ENCODE measurements at regions not wholly inside any gene's neighbourhood (a gene's known extent, or its start where the extent isn't known, plus 50 kb on each side); places are given as distances from the start of the nearest gene placed in this dataset.

DNA sequence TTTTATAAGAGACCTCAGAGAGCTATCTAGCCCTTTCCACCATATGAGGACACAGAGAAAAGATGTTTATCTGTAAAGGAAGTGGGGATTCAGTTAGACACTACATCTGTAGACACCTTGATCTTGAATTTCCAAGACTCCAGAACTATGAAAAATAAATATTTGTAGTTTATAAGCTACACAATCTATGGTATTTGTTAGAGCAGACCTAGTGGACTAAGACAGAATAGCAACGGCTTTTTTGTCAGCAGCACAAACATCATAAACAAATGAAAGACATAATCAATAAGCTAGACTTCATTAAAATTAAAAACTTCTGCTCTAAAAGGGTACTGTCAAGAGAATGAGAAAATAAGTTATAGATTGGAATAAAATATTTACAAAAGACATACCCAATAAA, 810.1 kb downstream of the FSCB start:
- H3K4me3 ChIP-seq (ENCODE audit: control extremely low read depth in 1 of 5, extremely low read depth in 1 of 5, insufficient read depth in 1 of 5, low read depth in 2 of 5, low read length in 4 of 5), result no peak overlapping the region
- intact Hi-C loops (cut with micrococcal nuclease), result no loop called here
- no peaks in the 10 kb centered on the region for H4K20me1 ChIP-seq (ENCODE audit: control insufficient read depth, insufficient read depth, low read length, poor library complexity, severe bottlenecking)
- TF ChIP-seq, protein P1, sequence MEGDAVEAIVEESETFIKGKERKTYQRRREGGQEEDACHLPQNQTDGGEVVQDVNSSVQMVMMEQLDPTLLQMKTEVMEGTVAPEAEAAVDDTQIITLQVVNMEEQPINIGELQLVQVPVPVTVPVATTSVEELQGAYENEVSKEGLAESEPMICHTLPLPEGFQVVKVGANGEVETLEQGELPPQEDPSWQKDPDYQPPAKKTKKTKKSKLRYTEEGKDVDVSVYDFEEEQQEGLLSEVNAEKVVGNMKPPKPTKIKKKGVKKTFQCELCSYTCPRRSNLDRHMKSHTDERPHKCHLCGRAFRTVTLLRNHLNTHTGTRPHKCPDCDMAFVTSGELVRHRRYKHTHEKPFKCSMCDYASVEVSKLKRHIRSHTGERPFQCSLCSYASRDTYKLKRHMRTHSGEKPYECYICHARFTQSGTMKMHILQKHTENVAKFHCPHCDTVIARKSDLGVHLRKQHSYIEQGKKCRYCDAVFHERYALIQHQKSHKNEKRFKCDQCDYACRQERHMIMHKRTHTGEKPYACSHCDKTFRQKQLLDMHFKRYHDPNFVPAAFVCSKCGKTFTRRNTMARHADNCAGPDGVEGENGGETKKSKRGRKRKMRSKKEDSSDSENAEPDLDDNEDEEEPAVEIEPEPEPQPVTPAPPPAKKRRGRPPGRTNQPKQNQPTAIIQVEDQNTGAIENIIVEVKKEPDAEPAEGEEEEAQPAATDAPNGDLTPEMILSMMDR (IDR thresholded peaks at IDR 0.05), result no peak
- no peak for TF ChIP-seq EZH2 (IDR thresholded peaks at IDR 0.05; ENCODE audit: borderline replicate concordance, insufficient read depth, low read depth, low read length, poor library complexity, severe bottlenecking)
- no peak for DNase-seq
- no peaks in the 10 kb centered on the region for H3K36me3 ChIP-seq (replicated peaks in 1 of 2; ENCODE audit: control extremely low read depth in 1 of 2, control insufficient read depth in 1 of 2, extremely low read depth in 1 of 2, insufficient read depth in 2 of 2, low read length in 1 of 2)
- ChIA-PET POLR2A (no interaction called here), CTCF (no interaction called here)
- Mint-ChIP-seq H3K9me3 (ENCODE audit: insufficient read depth) (no peaks in the 10 kb centered on the region), H3K27ac (no peak overlapping the region), H3K4me3 (no peak overlapping the region), H3K27me3 (no peaks in the 10 kb centered on the region), H3K4me1 (no peaks in the 10 kb centered on the region)
- no CpG with 5 or more reads among the region's 1 CpG for WGBS (ENCODE audit: insufficient coverage)
- no peaks in the 10 kb centered on the region for H3K79me2 ChIP-seq (ENCODE audit: control insufficient read depth, insufficient read depth, low read length)
- H3K4me2 ChIP-seq (replicated peaks; ENCODE audit: low read depth, low read length, poor library complexity, severe bottlenecking), result no peak overlapping the region
- no peak overlapping the region for H3K9ac ChIP-seq (ENCODE audit: low read length)
- H3K4me1 ChIP-seq (ENCODE audit: control insufficient read depth in 2 of 2, insufficient read depth in 2 of 2, low read length in 2 of 2), result no peaks in the 10 kb centered on the region
- peaks cover 0 to 3% (median 3%) of the 10 kb centered on the region in 3 donors for H3K9me3 ChIP-seq (ENCODE audit: control extremely low read depth in 1 of 3, control insufficient read depth in 2 of 3, insufficient read depth in 1 of 3, low read length in 2 of 3)
- no peak overlapping the region for H2AFZ ChIP-seq (ENCODE audit: insufficient read depth, low read depth, low read length, poor library complexity, severe bottlenecking)
- H3K27ac ChIP-seq (ENCODE audit: low read length in 2 of 2), result no peak overlapping the region
- no peaks in the 10 kb centered on the region for H3K27me3 ChIP-seq (replicated peaks in 1 of 4; ENCODE audit: control extremely low read depth in 1 of 4, control insufficient read depth in 3 of 4, insufficient read depth in 4 of 4, low read length in 3 of 4)
- no peak for ATAC-seq (ENCODE audit: low read depth)

GRCh38 chr14:43692706-43693105, 814.4 kb downstream of the FSCB start:
- DNase-seq (no peak), ATAC-seq (ENCODE audit: low read depth) (no peak)
- WGBS (ENCODE audit: insufficient coverage), result no CpG with 5 or more reads among the region's 1 CpG
- H3K27ac Mint-ChIP-seq, result no peak overlapping the region
- H3K9ac ChIP-seq (ENCODE audit: low read length), result no peak overlapping the region
- H3K4me3 Mint-ChIP-seq, result no peak overlapping the region
- no peaks in the 10 kb centered on the region for H3K36me3 ChIP-seq (replicated peaks in 1 of 2; ENCODE audit: control extremely low read depth in 1 of 2, control insufficient read depth in 1 of 2, extremely low read depth in 1 of 2, insufficient read depth in 2 of 2, low read length in 1 of 2)
- no peaks in the 10 kb centered on the region for H3K79me2 ChIP-seq (ENCODE audit: control insufficient read depth, insufficient read depth, low read length)
- no peaks in the 10 kb centered on the region for H3K9me3 Mint-ChIP-seq (ENCODE audit: insufficient read depth)
- H3K4me1 ChIP-seq (ENCODE audit: control insufficient read depth in 2 of 2, insufficient read depth in 2 of 2, low read length in 2 of 2), result no peaks in the 10 kb centered on the region
- H3K4me1 Mint-ChIP-seq, result no peaks in the 10 kb centered on the region
- H4K20me1 ChIP-seq (ENCODE audit: control insufficient read depth, insufficient read depth, low read length, poor library complexity, severe bottlenecking), result no peaks in the 10 kb centered on the region
- TF ChIP-seq, protein P1 (IDR thresholded peaks at IDR 0.05), result no peak
- TF ChIP-seq EZH2 (IDR thresholded peaks at IDR 0.05; ENCODE audit: borderline replicate concordance, insufficient read depth, low read depth, low read length, poor library complexity, severe bottlenecking), result no peak
- no peaks in the 10 kb centered on the region for H3K27me3 Mint-ChIP-seq
- no peak overlapping the region for H2AFZ ChIP-seq (ENCODE audit: insufficient read depth, low read depth, low read length, poor library complexity, severe bottlenecking)
- intact Hi-C loops (cut with micrococcal nuclease), result no loop called here
- peaks cover 0 to 3% (median 3%) of the 10 kb centered on the region in 3 donors for H3K9me3 ChIP-seq (ENCODE audit: control extremely low read depth in 1 of 3, control insufficient read depth in 2 of 3, insufficient read depth in 1 of 3, low read length in 2 of 3)
- no peaks in the 10 kb centered on the region for H3K27me3 ChIP-seq (replicated peaks in 1 of 4; ENCODE audit: control extremely low read depth in 1 of 4, control insufficient read depth in 3 of 4, insufficient read depth in 4 of 4, low read length in 3 of 4)
- POLR2A ChIA-PET, result no interaction called here
- no peak overlapping the region for H3K4me2 ChIP-seq (replicated peaks; ENCODE audit: low read depth, low read length, poor library complexity, severe bottlenecking)
- no peak overlapping the region for H3K4me3 ChIP-seq (ENCODE audit: control extremely low read depth in 1 of 5, extremely low read depth in 1 of 5, insufficient read depth in 1 of 5, low read depth in 2 of 5, low read length in 4 of 5)
- CTCF ChIA-PET, result no interaction called here
- no peak overlapping the region for H3K27ac ChIP-seq (ENCODE audit: low read length in 2 of 2)

All from B cell (primary cell).